ENCODE measurements at regions not wholly inside any gene's neighbourhood (a gene's known extent, or its start where the extent isn't known, plus 50 kb on each side); places are given as distances from the start of the nearest gene placed in this dataset.
"Not testable (repeated sequence)": the region's sequence is repeated elsewhere in the genome, so short reads cannot be mapped to it uniquely, and the experiment has no call there.

GRCh38 chr1:144516172-144516571 is 54.7 kb upstream of the NBPF15 start:
- DNase-seq (ENCODE audit: low read depth): not testable (repeated sequence)

DNA sequence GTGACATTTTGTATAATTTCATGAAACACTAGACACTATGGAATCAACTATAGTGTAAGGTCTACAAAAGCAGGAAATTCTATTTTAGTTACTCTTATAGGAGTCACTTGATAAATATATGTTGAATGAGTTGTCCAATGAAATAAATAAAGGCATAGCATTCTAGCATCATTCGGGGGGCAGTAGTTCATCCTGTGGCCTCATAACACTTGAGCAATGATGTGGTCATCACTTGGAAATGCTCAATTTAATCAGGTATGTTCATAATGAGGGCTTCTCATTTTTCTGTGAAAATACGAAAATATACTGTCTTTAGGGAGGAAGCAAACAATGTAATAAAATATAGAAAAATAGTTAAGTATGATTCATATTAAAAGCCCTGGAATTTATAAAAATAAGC is 55.4 kb upstream of the NBPF15 start:
- DNase-seq (ENCODE audit: low read depth): not testable (repeated sequence)

DNA sequence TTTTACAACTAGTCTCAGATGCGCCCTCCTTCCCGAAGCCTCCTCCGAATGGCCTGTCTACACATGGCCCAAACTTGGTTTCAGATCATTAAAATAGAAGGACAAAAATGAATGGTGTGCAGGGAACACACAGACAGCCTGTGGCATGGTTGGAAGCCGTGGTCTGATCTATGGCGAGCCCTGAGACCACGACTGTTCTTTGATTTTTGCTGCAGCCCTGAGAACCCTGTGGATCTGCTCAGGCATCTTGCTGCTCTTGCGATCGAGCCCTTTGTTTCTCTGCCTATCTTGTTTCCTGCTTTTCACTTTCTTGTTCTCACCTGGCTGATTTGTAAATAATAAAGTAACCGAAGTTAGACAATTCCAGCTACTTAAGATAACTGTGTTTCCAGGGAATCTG is 57.0 kb upstream of the NBPF15 start:
- not testable (repeated sequence) for DNase-seq (ENCODE audit: low read depth)

DNA sequence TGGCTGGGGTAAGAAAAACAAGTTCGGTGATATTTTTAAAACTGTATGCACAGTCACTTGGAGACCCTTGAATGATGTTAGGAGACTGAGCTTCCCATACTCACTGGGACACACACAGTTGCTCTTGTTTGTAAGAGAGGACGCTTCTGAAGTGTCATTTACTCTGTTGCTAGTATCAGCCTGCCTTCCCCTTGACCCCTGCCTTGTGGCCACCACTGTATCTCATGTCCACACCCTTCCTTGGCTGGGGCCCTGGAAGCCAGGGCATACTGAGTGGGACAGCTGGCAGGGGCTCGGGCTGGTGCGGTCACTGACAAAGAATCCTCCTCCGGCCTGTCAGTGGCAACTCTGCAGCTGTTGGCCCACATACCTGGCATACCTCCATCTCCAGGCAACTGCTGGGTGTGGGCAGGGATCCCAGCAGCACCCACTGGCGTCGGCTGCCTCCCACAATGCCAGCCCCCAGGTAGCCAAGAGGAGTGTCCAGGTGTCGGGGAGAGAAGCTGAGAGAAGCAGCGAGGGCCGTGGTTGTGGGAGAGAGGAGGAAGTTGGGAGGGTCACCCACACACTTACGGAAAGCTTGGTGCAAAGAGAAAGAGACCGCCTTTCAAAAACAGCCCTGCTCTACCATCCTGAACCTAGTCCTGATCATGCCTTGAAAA is 58.2 kb upstream of the NBPF15 start:
- DNase-seq (ENCODE audit: low read depth): not testable (repeated sequence)

GRCh38 chr1:144523661-144524407 is 62.4 kb upstream of the NBPF15 start:
- DNase-seq (ENCODE audit: low read depth): peak; percentile 40

- not testable (repeated sequence) for DNase-seq (ENCODE audit: low read depth)
Observed at GRCh38 chr1:144532156-144532607, 60.5 kb upstream of the PPIAL4F start.

- DNase-seq (ENCODE audit: low read depth): not testable (repeated sequence)
Observed at GRCh38 chr1:144533480-144533879, 59.2 kb upstream of the PPIAL4F start.

GRCh38 chr1:144534286-144534685 is 58.4 kb upstream of the PPIAL4F start:
- DNase-seq (ENCODE audit: low read depth): not testable (repeated sequence)

DNA sequence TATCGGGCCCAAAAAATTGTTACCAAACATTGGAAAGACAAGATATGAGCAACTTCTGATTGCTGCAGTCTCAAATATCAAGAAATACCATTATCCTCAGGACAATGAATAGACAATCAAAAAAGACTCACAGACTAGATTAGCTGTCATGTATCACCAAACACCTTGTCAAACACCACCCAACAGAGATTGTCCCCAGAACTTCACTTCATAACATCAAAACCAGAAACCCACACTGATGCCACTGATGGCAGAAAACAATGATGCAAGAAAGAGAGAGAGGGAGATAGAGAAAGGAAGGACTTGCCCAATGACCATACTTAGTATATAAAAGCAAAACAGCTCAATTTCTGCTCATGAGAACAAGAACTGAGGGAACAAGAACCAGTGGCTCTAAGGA is 56.0 kb upstream of the PPIAL4F start:
- not testable (repeated sequence) for DNase-seq (ENCODE audit: low read depth)

GRCh38 chr1:144537234-144537633 is 55.5 kb upstream of the PPIAL4F start:
- not testable (repeated sequence) for DNase-seq (ENCODE audit: low read depth)

DNA sequence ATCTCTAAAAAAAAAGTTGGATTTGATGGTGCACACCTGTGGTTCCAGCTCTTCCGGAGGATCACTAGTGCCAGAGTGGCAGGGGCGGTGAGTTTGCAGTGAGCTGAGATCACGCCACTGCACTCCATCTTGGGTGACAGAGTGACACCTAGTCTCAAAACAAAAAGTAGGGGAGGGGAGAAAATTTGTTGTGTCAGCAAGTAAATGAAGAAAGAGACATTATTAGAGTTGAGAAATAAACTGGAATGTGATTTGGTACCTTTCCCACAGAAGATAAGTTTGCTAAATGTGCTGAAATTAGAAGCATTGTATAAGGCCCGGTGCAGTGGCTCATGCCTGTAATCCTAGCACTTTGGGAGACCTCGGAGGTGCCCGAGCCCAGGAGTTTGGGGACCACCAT is 54.0 kb upstream of the PPIAL4F start:
- not testable (repeated sequence) for DNase-seq (ENCODE audit: low read depth)

DNA sequence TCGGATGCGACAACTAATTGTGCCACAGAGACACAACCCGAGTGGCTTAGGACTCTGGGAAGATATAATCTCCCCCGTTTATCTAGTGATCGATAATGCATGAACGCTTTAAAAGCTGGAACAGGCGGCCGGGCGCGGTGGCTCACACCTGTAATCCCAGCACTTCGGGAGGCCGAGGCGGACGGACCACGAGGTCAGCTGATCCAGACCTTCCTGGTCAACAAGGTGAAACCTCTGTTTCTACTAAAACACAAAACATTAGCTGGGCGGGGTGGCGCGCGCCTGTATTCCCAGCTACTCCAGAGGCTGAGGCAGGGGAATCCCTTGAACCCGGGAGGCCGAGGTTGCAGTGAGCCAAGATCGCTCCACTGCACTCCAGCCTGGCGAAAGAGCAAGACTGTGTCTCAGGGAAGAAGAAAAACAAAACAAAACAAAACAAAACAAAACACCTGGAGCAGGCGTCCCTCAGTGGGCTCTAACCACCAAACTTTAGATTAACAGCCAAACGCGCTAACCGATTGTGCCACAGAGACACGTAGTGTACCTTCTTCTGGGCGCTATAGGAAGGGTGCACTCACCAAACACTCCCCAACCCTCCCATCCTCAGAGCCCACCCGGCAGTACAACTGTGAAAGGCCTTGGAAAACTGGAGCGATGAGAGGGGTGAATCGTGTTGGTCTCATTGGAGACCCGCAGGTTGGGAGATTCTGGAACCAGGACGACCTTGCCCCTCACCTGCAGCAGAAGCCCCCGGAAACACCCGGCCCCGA is 53.3 kb upstream of the PPIAL4F start:
- not testable (repeated sequence) for DNase-seq (ENCODE audit: low read depth)
